Erythroblast (primary cell): ENCODE measurements at regions not wholly inside any gene's neighbourhood (a gene's known extent, or its start where the extent isn't known, plus 50 kb on each side); places are given as distances from the start of the nearest gene placed in this dataset.

ENCODE experiments used
- GATA1 ChIP-seq: IDR thresholded peaks from 2 replicates; pipeline ENCODE4 v1.6.1; 2011; ENCODE audit warnings: low read depth, mild to moderate bottlenecking, control low read depth, low read length, moderate library complexity
- POLR2A ChIP-seq: IDR thresholded peaks from 2 replicates; pipeline ENCODE4 v1.6.1; 2011; ENCODE audit warnings: mild to moderate bottlenecking, low read length

- TF ChIP-seq POLR2A (no peak), GATA1 (no peak)
These were observed 487.3 kb upstream of the PTBP2 start for GRCh38 chr1:96234299-96234698.
